Lung (tissue), 11 donors: ENCODE measurements at regions not wholly inside any gene's neighbourhood (a gene's known extent, or its start where the extent isn't known, plus 50 kb on each side); places are given as distances from the start of the nearest gene placed in this dataset.
"Not testable (repeated sequence)": the region's sequence is repeated elsewhere in the genome, so short reads cannot be mapped to it uniquely, and the experiment has no call there.

Experiments used
- ATAC-seq: fragments of 200-7000 bp; cut with Tn5 transposase; one replicate; pipeline ENCODE4 v1.9.1; 2020; ENCODE audit warnings: moderate number of reproducible peaks; ENCODE audit not compliant: insufficient read depth, low FRiP score
- DNase-seq, 3 donors: peaks; one replicate each; pipeline ENCODE4 v3.0.0-alpha.2; 2013 to 2017
- H3K27ac ChIP-seq, 2 donors: one replicate each; pipeline ENCODE4 v1.5.1; 2013; ENCODE audit warnings: mild to moderate bottlenecking in 2 of 2, moderate library complexity in 2 of 2, control low read depth in 1 of 2, inconsistent platforms in 1 of 2, low read depth in 1 of 2, low read length in 1 of 2
- H3K27me3 ChIP-seq, 3 donors: one replicate each; pipeline ENCODE4 v1.5.1; 2013; ENCODE audit warnings: low read length in 2 of 3; ENCODE audit not compliant: control insufficient read depth in 3 of 3, insufficient read depth in 3 of 3
- H3K36me3 ChIP-seq, 4 donors: one replicate each; pipeline ENCODE4 v1.5.1; 2013; ENCODE audit warnings: low read length in 4 of 4, mild to moderate bottlenecking in 1 of 4, moderate library complexity in 1 of 4; ENCODE audit not compliant: control insufficient read depth in 4 of 4, insufficient read depth in 4 of 4
- H3K4me1 ChIP-seq, 5 donors: one replicate each; pipeline ENCODE4 v1.5.1; 2013; ENCODE audit warnings: low read length in 5 of 5, mild to moderate bottlenecking in 2 of 5, moderate library complexity in 1 of 5; ENCODE audit not compliant: control insufficient read depth in 5 of 5, insufficient read depth in 5 of 5
- H3K4me3 ChIP-seq: one replicate; pipeline ENCODE4 v1.5.1; 2013; ENCODE audit warnings: mild to moderate bottlenecking, control low read depth, moderate library complexity
- H3K9ac ChIP-seq, 2 donors: one replicate each; pipeline ENCODE4 v1.5.1; 2013; ENCODE audit warnings: low read length in 2 of 2, control low read depth in 1 of 2; ENCODE audit not compliant: insufficient read depth in 1 of 2
- H3K9me3 ChIP-seq, 4 donors: one replicate each; pipeline ENCODE4 v1.5.1; 2013; ENCODE audit warnings: low read length in 3 of 4, mild to moderate bottlenecking in 1 of 4, moderate library complexity in 1 of 4; ENCODE audit not compliant: control insufficient read depth in 4 of 4, insufficient read depth in 3 of 4
- WGBS, 2 donors: extraction: QIAGEN DNeasy Blood & Tissue Kit; methylation state at CpG; one replicate each; pipeline ENCODE4 v1.1.7; 2013; 5-methylcytosine and 5-hydroxymethylcytosine counted together
- TF ChIP-seq, protein P1 (sequence below): IDR thresholded peaks from 2 replicates; pipeline ENCODE4 v1.5.1; 2012; ENCODE audit warnings: mild to moderate bottlenecking; ENCODE audit errors: control extremely low read depth, extremely low read depth
- donor health status: control.
- donor health status: control.
- donor health status: Bipolar disorder and iron deficiency.
- donor health status: healthy.
- donor health status: DM: yes; HTN: yes; CAD: no.

DNA sequence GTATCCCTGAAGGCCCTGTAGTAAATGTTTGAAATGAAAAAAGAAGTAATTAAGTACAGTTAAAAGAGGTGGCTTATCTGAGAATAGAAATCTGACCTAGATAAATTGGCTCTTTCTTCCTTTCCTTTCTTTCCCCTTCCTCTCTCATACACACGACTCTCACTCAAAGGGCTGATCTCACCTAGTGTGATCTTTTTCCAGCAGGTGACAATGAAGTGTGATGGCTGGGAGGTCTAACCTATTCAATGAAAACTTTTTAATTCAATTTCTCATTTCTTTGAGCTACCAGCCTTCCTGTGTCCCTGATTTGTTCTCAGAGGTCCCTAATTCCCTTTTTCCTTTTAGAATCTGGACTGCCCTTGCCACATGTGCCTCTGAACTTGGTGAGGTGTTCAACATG is 118.0 kb upstream of the RIMS1 start:
- H3K4me3 ChIP-seq = no peak overlapping the region
- DNase-seq (no peak), ATAC-seq (no peak)
- H3K36me3 ChIP-seq = no peaks in the 10 kb centered on the region
- no peaks in the 10 kb centered on the region for H3K27me3 ChIP-seq
- no peak overlapping the region for H3K27ac ChIP-seq
- no peaks in the 10 kb centered on the region for H3K9me3 ChIP-seq
- H3K9ac ChIP-seq = no peak overlapping the region
- WGBS, 2 donors = 5 to 27% methylated on average over 1 of the region's 1 CpG
- H3K4me1 ChIP-seq = no peaks in the 10 kb centered on the region
- TF ChIP-seq, protein P1, sequence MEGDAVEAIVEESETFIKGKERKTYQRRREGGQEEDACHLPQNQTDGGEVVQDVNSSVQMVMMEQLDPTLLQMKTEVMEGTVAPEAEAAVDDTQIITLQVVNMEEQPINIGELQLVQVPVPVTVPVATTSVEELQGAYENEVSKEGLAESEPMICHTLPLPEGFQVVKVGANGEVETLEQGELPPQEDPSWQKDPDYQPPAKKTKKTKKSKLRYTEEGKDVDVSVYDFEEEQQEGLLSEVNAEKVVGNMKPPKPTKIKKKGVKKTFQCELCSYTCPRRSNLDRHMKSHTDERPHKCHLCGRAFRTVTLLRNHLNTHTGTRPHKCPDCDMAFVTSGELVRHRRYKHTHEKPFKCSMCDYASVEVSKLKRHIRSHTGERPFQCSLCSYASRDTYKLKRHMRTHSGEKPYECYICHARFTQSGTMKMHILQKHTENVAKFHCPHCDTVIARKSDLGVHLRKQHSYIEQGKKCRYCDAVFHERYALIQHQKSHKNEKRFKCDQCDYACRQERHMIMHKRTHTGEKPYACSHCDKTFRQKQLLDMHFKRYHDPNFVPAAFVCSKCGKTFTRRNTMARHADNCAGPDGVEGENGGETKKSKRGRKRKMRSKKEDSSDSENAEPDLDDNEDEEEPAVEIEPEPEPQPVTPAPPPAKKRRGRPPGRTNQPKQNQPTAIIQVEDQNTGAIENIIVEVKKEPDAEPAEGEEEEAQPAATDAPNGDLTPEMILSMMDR = no peak

DNA sequence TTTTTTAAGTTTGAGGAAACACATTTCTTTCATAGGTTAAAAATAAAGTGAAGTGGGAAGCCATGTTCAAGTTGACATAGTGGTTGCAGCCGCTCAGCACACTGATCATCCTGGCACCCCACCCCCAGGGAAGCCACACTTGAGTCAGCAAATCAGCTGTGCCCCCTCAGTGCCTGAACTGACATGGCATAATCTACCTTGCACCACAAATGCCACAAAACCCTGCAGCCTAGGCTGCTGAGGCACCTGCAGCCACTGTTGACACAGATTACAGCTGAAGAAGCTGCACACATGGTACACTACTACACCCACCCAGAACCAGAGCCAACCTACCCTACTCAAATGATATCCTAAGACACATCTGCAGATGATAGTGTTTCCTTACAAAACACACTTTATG is 77.5 kb upstream of the RIMS1 start:
- no peak overlapping the region for H3K9ac ChIP-seq
- 87 to 100% methylated on average over 1 of the region's 1 CpG for WGBS, 2 donors
- DNase-seq (no peak), ATAC-seq (no peak)
- no peaks in the 10 kb centered on the region for H3K36me3 ChIP-seq
- H3K9me3 ChIP-seq = peaks cover 0 to 17% (median 2%) of the 10 kb centered on the region in 4 donors
- H3K4me1 ChIP-seq = no peaks in the 10 kb centered on the region
- TF ChIP-seq, protein P1 = no peak
- no peaks in the 10 kb centered on the region for H3K27me3 ChIP-seq
- H3K4me3 ChIP-seq = no peak overlapping the region
- H3K27ac ChIP-seq = no peak overlapping the region

DNA sequence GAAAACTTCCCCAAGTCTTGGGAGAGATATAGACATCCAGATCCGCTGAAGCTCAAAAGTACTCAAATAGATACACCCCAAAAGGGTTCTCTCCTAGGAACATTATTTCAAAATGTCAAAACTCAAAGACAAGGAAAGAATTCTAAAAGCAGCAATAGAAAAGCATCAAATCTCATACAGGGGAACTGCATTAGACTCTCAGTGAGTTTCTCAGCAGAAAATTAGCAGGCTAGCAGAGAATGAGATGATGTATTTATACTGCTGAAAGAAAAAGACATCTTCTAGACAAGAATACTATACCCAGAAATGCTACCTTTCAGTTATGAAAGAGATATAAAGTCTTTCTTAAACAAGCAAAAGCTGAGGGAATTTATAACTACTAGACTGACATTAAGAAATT is 75.5 kb upstream of the RIMS1 start:
- TF ChIP-seq, protein P1 = no peak
- Histone ChIP-seq H3K36me3 (no peaks in the 10 kb centered on the region), H3K27me3 (no peaks in the 10 kb centered on the region), H3K9me3 (peaks cover 0 to 17% (median 2%) of the 10 kb centered on the region in 4 donors), H3K27ac (no peak overlapping the region), H3K4me3 (no peak overlapping the region), H3K4me1 (no peaks in the 10 kb centered on the region), H3K9ac (no peak overlapping the region)
- 91 to 93% methylated on average over 1 of the region's 1 CpG for WGBS, 2 donors
- ATAC-seq (no peak), DNase-seq (no peak)

DNA sequence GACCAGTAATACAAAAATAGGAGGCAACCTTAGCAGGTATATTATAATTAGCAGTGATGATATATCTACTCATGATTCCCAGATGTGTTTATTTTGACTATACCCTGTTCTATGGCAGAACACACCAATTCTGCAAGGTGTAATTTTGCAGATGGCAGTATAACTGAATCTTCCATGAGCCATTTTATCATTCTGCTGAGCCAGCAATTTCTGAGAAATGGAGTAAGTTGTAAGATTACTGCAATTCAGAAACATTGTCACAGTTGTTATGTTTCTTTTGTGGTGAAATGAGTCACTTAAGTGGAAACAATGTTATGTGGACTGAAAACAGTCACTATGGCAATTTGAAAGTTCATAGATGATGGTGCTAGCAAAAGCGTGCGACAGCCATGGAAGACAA is 63.7 kb upstream of the RIMS1 start:
- H3K4me1 ChIP-seq = no peaks in the 10 kb centered on the region
- no peak overlapping the region for H3K27ac ChIP-seq
- no peak for DNase-seq
- 96 to 98% methylated on average over 2 of the region's 2 CpGs for WGBS, 2 donors
- no peak overlapping the region for H3K4me3 ChIP-seq
- ATAC-seq = no peak
- TF ChIP-seq, protein P1 = no peak
- no peaks in the 10 kb centered on the region for H3K36me3 ChIP-seq
- no peaks in the 10 kb centered on the region for H3K27me3 ChIP-seq
- no peak overlapping the region for H3K9ac ChIP-seq
- no peaks in the 10 kb centered on the region for H3K9me3 ChIP-seq

DNA sequence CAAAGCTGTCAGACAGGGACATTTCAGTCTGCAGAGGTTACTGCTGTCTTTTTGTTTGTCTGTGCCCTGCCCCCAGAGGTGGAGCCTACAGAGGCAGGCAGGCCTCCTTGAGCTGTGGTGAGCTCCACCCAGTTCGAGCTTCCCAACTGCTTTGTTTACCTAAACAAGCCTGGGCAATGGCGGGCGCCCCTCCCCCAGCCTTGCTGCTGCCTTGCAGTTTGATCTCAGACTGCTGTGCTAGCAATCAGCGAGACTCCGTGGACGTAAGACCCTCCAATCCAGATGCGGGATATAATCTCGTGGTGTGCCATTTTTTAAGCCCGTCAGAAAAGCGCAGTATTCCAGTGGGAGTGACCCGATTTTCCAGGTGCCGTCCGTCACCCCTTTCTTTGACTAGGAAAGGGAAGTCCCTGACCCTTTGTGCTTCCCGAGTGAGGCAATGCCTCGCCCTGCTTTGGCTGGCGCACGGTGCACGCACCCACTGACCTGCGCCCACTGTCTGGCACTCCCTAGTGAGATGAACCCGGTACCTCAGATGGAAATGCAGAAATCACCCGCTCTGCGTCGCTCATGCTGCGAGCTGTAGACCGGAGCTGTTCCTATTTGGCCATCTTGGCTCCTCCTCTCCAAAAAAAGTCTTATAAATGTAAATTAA is 54.1 kb upstream of the RIMS1 start:
- not testable (repeated sequence) for H3K9ac ChIP-seq, H3K27me3 ChIP-seq, H3K9me3 ChIP-seq, H3K36me3 ChIP-seq, H3K4me3 ChIP-seq, ATAC-seq, H3K27ac ChIP-seq, DNase-seq, H3K4me1 ChIP-seq
- WGBS, 2 donors = 90 to 92% methylated on average over 23 to 25 of the region's 25 CpGs
